ENCODE measurements at regions not wholly inside any gene's neighbourhood (a gene's known extent, or its start where the extent isn't known, plus 50 kb on each side); places are given as distances from the start of the nearest gene placed in this dataset.

GRCh38 chr1:65494671-65495070 lies 74.2 kb downstream of the LEPR start:
- Histone ChIP-seq H3K9me3 (no peaks in the 10 kb centered on the region), H3K9ac (ENCODE audit: low read depth in 2 of 2, low read length in 2 of 2) (no peak overlapping the region), H3K27ac (no peak overlapping the region), H3K36me3 (no peaks in the 10 kb centered on the region), H3K4me3 (no peak overlapping the region), H3K27me3 (no peaks in the 10 kb centered on the region), H3K4me1 (no peaks in the 10 kb centered on the region)
- TF ChIP-seq, protein P1, sequence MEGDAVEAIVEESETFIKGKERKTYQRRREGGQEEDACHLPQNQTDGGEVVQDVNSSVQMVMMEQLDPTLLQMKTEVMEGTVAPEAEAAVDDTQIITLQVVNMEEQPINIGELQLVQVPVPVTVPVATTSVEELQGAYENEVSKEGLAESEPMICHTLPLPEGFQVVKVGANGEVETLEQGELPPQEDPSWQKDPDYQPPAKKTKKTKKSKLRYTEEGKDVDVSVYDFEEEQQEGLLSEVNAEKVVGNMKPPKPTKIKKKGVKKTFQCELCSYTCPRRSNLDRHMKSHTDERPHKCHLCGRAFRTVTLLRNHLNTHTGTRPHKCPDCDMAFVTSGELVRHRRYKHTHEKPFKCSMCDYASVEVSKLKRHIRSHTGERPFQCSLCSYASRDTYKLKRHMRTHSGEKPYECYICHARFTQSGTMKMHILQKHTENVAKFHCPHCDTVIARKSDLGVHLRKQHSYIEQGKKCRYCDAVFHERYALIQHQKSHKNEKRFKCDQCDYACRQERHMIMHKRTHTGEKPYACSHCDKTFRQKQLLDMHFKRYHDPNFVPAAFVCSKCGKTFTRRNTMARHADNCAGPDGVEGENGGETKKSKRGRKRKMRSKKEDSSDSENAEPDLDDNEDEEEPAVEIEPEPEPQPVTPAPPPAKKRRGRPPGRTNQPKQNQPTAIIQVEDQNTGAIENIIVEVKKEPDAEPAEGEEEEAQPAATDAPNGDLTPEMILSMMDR (IDR thresholded peaks at IDR 0.05): no peak
- DNase-seq: no peak
- intact Hi-C loops (cut with DNase I): no loop called here

- Histone ChIP-seq H3K36me3 (no peaks in the 10 kb centered on the region), H3K9me3 (no peaks in the 10 kb centered on the region), H3K27ac (no peak overlapping the region), H3K4me1 (no peaks in the 10 kb centered on the region), H3K4me3 (no peak overlapping the region), H3K27me3 (no peaks in the 10 kb centered on the region), H3K9ac (ENCODE audit: low read depth in 2 of 2, low read length in 2 of 2) (no peak overlapping the region)
- TF ChIP-seq, protein P1 (IDR thresholded peaks at IDR 0.05): no peak
- DNase-seq: no peak
- intact Hi-C loops (cut with DNase I): no loop called here
Observed at GRCh38 chr1:65495137-65495536, 74.7 kb downstream of the LEPR start.

- DNase-seq: no peak
- Histone ChIP-seq H3K27ac (no peak overlapping the region), H3K9ac (ENCODE audit: low read depth in 2 of 2, low read length in 2 of 2) (no peak overlapping the region), H3K4me3 (no peak overlapping the region), H3K36me3 (no peaks in the 10 kb centered on the region), H3K4me1 (no peaks in the 10 kb centered on the region), H3K27me3 (no peaks in the 10 kb centered on the region), H3K9me3 (no peaks in the 10 kb centered on the region)
- intact Hi-C loops (cut with DNase I): no loop called here
- TF ChIP-seq, protein P1 (IDR thresholded peaks at IDR 0.05): no peak
Observed at GRCh38 chr1:65497256-65497830, 76.9 kb downstream of the LEPR start.

DNA sequence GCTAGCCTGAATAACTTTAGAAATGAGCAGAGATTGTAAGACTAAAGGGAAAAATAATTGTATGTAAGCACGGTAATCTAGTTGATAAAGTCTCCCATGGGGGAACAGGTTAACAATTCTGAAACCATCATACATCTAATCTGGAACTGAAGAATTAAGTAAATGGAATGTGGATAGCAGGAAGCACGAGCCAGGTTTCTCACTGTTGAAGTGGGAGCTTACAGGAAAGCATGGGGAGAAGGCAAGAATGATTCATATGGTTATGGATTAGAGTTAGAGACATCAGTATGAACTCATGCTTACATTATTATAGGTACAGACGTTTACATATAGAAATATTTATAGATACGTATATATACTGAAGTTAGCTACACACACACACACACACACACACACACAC lies 83.0 kb downstream of the LEPR start:
- Histone ChIP-seq H3K4me1 (no peaks in the 10 kb centered on the region), H3K36me3 (no peaks in the 10 kb centered on the region), H3K27ac (no peak overlapping the region), H3K9ac (ENCODE audit: low read depth in 2 of 2, low read length in 2 of 2) (no peak overlapping the region), H3K27me3 (no peaks in the 10 kb centered on the region), H3K4me3 (no peak overlapping the region), H3K9me3 (no peaks in the 10 kb centered on the region)
- intact Hi-C loops (cut with DNase I): no loop called here
- no peak for DNase-seq
- TF ChIP-seq, protein P1 (IDR thresholded peaks at IDR 0.05): no peak

DNA sequence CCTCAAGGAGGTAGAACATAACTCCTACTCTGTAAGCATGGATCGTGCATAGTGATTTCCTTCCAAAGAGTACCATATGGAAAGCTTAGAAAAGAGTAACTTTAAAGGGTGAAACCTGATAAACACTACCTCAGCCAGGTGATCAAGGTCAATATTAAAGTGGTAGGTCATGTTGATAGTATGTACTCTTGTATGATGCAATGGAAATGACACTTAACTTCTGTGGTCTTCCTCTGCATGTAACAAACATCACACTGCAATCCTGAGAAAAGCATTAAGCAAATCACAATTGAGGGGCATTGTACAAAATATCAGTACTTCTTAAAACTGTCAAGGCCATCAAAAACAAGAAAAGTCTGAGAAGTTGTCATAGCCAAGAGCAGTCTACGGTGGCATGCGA lies 83.8 kb downstream of the LEPR start:
- intact Hi-C loops (cut with DNase I): no loop called here
- Histone ChIP-seq H3K9ac (ENCODE audit: low read depth in 2 of 2, low read length in 2 of 2) (no peak overlapping the region), H3K27ac (no peak overlapping the region), H3K27me3 (no peaks in the 10 kb centered on the region), H3K4me1 (no peaks in the 10 kb centered on the region), H3K36me3 (no peaks in the 10 kb centered on the region), H3K9me3 (no peaks in the 10 kb centered on the region), H3K4me3 (no peak overlapping the region)
- DNase-seq: no peak
- TF ChIP-seq, protein P1 (IDR thresholded peaks at IDR 0.05): no peak
